Activated T-cell treated with anti-CD3 and anti-CD28 coated beads for 24 hours (primary cell): ENCODE measurements at regions not wholly inside any gene's neighbourhood (a gene's known extent, or its start where the extent isn't known, plus 50 kb on each side); places are given as distances from the start of the nearest gene placed in this dataset.

Experiments used
- DNase-seq: peaks from one replicate; pipeline ENCODE4 v3.0.0-alpha.2; 2020; ENCODE audit warnings: low read depth

- DNase-seq: no peak
Measured at GRCh38 chr20:58091810-58092209, 136.6 kb downstream of the ANKRD60 start.

DNA sequence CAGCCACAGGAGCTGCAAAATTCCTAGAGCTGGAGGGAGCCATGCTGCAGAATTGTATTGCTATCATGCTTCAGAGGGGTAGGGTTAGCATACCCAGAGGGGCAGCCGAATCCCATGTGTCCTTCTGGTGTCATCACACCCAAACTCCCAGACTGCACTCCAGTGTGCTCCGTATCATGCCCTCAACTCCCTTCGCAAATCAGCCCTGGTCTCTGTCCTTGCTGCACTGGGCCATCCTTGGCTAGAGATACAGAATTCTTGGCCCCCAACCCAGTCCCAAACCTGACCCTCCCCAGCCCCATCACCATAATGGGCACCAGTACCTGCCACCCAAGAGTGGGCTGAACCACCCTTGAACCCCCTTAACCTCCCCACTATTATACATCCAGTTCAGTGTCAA, 138.3 kb downstream of the ANKRD60 start:
- DNase-seq: no peak

DNA sequence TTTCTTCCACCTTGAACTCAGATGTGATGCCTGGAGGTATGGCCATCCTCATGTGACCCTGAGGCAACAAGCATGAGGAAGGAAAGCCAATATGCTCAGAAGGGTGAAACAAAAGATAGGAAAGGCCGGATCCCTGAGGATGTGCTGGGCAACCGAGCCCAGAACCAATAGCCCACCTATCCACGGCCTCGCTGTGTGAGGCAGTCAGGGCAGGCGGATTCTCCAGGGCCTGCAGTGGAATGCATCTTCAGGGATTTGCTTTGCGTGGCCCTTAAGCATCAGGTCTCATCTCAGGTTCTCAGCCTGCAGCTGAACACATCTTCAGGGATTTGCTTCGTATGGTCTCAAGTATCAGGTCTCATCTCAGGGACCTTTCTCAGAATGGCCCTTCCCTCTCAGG, 139.8 kb downstream of the ANKRD60 start:
- no peak for DNase-seq

GRCh38 chr20:58088105-58088504, 140.3 kb downstream of the ANKRD60 start:
- no peak for DNase-seq

DNA sequence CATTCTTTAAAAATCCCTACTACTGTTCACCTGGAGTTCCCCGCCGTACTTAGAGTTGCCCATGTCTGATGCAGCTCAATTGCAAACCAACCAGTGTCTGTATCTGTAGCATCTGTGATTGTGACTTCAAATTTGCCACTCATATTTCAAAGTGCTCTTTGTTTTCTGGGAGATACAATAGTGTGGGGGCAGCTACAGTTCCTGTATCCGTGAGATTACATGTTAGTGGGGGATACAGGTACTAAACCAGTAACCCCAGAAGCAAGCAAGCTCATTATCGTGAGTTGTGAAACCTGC, 140.9 kb downstream of the ANKRD60 start:
- DNase-seq: no peak

DNA sequence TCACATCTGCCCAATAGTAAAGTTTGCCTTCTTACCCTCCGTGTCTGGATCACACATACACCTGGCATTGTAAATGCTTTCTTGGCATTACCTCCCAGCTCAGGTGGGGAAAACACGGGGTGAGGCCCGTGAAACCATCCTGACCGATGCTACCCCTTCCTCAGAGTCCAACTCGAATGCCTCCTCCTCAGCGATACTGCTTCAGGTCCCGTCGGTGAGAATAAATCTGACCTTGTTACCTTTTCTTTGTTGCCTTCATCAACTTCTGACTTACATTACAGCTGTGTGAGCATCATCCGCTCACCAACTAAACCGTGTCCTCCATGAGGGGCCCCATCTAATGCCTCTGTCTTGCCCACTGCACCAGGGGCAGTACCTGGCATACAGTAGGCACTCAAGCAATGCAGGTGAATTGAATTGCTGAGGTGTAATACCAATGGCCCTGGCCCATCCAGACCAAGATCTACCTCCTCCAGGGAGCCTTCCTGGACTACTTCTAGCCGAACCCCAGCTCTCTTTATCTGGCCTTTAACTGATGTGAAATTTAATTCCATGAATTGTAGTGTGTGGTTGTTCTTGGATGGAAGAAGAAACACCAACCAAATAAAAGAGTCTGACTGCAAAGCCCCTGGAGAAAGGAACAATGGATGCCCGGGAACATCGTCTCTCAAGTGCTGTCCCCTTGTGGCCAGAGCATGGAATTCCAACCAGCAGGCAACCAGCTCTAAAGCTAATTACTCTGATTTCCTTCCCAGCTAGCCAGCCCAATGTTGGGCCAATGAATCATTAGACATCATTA, 141.5 kb downstream of the ANKRD60 start:
- no peak for DNase-seq

DNA sequence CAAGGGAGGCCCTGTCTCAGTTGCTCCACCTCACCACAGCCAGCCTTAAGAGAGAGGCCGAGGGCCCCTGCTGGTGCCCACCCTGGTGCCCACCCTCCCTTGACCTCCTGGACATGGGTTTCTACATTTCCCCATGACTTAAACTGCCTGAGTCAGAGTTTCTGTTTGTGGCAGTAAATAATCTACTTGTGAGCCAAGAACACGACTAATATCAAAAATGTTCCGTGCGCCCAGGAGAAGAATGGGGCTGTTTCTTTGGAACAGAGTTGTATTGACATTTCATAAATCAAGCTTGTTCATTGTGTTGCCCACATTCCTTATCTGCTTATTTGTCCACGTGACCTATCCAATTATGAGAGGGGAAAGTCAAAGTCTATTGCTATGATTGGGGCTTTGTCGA, 143.5 kb downstream of the ANKRD60 start:
- DNase-seq: no peak

- no peak for DNase-seq
Measured at GRCh38 chr20:58084566-58084965, 143.9 kb downstream of the ANKRD60 start.

DNA sequence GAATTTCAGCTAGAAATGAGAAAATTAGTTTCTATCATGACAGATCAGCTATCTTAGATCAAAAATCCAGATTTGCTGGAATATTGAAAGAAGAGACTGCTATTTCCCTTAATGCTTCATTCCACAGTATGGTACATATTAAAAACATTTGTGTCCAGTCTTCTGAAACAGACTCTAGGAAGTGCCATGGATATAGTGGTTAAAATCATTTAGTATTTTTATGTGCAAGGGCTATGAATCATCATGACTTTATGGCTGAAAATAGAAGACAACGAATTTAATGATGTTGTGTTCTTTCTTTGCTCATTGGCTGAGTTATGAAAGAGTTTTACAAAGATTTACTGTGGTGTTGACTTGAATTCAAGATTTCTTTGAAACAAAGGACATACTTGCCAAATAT, 146.6 kb downstream of the ANKRD60 start:
- no peak for DNase-seq

DNA sequence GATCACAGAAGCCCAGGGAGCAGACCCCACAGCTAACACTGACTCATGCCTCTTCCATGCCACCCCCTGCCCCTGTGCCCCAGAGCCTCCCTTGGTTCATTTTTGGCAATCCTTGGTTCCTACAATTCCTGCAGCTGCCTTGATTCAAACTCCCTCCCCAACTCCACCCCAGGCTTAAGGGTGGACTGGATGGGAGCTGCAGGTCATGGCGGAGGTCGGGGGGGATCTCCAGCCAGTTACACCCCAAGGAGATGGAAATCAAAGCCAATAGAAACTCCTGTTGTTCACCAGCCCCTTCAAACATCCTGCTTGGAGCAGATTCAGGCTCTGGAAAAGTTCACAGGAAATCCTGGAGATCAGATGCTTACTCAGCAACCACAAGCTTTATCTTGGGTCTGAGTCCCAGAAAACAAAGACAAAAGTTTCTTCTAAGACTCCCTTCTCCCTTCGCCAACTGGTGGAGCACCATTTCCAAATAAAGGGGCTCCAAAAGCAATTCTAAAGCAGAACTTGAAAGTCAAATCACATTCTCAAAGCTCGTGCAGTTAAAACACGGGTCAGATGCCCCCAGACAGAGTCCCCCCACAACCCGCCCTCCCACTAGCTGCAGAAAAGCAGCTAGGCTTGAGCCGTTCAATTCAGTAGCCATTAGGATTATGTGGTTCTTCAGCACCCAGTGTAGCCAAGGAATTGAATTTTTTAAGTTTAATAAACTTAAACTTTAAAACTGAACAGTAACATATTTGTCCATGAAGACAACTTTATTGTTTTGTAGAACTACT, 149.5 kb downstream of the ANKRD60 start:
- no peak for DNase-seq

DNA sequence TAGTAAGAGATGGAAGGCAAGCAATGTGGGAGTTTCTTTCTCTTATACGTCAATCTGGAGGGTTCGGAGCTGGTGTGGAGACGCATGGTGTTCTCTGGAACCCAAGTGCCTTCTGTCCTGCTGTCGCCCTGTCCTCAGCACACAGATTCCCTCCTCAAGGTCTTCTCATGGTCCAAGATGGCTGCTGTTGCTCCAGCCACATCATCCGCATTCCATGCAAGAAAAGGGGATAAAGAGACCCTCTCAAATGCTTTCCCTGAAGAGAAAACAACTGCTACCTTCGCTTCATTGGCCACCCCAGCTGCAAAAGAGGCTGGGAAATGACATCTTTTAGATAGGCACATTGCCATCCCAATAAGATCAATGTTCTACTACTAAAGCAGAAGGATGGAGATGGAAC, 151.2 kb downstream of the ANKRD60 start:
- DNase-seq: no peak

- DNase-seq: no peak
Measured at GRCh38 chr20:58076405-58076804, 152.0 kb downstream of the ANKRD60 start.

DNA sequence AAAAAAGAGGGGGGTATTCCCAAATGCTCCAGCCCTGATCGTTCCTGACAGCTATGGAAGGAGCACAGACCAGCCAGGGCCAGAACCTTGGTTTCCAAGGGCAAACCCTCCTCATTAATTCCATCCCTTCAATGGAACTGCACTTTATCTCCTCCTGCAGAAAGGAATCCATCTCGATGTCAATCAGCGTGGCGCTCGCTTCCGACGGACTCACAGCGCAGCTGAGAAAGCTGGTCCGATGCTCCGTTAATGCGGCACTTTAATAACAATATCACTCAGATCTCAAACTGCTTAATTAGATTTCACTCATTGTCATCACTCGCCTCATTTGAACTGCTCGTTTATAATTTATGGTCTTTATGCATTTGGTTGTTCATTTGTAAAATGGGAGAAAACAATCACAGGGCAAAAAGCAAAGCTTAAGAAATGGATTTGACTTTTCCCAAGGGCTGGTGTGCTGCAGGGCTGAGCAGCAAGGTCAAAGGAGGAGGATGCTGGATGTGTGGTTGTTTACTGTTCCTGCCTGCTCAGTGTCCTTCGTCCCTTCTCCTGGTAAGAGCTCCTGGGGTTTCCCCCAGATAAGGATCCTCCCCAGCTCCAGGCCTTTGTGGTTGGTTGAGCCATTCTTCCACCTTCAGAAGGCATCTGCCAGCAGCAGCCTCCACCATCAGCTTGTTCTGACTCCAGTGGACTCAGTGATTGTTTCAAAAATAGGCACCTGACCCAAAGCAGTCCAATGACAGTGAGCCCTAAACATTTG, 152.7 kb downstream of the ANKRD60 start:
- DNase-seq: no peak

DNA sequence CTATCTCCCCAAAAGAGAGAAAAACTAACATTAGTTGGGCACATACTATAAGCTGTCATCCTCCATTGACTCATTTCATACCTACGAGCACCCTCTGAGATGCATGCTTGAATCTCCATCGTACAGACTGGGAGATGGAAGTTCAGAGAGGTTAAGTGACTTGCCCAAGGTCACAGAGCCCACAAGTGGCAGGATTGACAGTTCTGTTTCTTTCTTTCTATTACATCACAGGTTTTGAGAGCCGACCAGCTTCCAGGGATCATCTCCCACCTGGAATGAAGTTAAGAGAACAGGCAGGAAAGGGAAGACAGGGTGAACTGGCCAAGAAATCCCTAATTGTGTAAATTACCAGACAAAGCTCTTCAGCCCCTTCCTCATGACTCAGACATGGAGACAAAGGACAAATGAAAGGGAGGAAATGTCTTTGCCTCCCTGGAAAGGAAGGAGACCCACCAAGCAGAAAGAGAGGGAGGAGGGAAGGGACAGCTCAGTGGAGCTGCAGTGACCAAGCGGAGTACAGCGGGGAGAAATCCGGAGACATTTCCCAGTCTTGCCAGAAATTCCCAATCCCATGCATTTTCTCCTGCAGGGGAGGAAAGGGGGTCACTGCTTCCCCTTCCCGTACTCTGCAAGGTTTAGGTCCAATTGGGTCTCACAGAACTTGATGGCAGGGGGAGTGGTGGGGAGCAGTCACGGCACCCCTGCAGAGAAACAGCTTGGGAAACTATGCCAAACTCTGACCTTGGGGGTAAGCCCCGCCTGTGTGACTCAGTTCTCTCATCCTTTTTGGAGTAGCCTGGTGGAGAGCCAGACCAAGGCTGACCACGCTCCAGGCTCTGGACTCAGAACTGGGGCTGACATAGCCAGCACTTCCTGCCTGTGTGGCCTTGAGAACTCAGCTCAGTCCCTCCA, 154.3 kb downstream of the ANKRD60 start:
- DNase-seq: no peak

- DNase-seq: no peak
Measured at GRCh38 chr20:58072695-58073671, 155.5 kb downstream of the ANKRD60 start.

DNA sequence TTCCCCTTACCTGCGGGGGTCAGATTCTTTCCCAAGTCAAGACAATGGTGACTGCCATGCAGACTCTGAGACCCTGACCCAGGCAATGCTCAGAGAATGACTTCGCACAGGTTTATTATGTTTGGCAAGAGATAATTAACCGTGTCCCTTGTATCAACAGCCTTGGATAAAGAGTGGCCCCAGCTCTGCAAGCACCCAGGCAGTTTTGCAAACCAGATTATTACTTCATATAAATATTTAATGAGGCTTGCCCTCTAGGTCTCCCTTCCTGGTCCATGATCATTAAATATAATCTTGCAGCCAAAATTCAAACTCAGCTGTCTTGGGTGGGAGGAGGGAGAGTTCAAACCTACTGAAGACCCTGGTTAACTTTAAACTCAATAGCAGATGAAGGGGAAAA, 156.5 kb downstream of the ANKRD60 start:
- no peak for DNase-seq

GRCh38 chr20:58071298-58071697, 157.2 kb downstream of the ANKRD60 start:
- DNase-seq: no peak

DNA sequence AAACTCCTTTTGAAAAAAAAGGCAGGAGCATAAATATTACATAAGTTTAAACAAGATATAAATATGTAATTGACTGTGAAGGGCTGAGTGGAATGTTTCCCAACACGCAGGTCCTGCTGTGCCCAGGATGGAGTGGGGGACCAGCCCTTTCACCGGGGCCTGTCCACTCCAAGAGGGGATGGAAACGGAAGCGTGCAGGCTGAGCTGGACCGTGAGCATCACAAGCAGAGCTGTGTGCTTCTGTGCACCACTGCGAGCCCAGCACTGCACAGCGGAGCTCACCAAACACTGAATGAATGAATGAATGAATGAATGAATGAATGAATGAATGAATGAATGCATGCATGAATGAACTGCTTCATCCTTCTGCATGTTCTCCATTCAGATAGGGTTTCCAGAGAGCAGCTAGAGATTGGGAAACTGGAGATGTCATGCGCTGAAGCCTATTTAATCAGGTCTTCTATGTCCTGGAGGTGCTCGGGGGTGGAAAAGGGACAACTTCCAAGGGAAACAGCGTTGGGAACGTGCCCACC, 157.7 kb downstream of the ANKRD60 start:
- no peak for DNase-seq

GRCh38 chr20:58069796-58070663, 158.4 kb downstream of the ANKRD60 start:
- DNase-seq: no peak
